ENCODE measurements at regions not wholly inside any gene's neighbourhood (a gene's known extent, or its start where the extent isn't known, plus 50 kb on each side); places are given as distances from the start of the nearest gene placed in this dataset.

DNA sequence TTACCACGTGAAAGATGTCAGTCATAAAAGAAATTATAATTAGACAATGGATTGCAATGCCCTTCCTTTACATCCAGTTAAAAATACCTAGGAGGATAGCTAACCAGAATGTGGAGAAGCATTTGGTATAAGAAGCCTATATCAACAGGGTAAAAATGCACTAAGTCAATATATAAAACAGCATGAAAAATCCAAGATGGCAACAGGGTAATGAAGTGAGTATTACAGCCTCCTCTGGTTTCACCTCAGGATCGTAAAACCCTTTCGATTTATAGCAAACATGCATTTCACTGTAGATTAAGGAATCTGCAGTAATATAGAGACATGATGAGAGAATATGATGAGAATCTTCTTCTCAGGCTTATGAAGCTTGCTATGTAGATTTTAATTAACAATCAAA, 999.3 kb downstream of the NR2F1-AS1 start:
- intact Hi-C loops (cut with micrococcal nuclease; ENCODE audit: unreplicated experiment): no loop called here

More for the DNA sequence above, 999.3 kb downstream of the NR2F1-AS1 start:
- FAIRE-seq (no peak), DNase-seq (ENCODE audit: low read depth, low spot score) (no peak), ATAC-seq (no peak)
- in situ Hi-C loops (cut with MboI): no loop called here
- Histone ChIP-seq H3K4me1 (ENCODE audit: control insufficient read depth, insufficient read depth, low read length) (no peaks in the 10 kb centered on the region), H3K79me2 (ENCODE audit: control insufficient read depth, insufficient read depth, low read length) (no peaks in the 10 kb centered on the region), H2AFZ (ENCODE audit: control insufficient read depth, low read depth, low read length) (no peak overlapping the region), H3K27ac (ENCODE audit: control insufficient read depth, insufficient read depth) (no peak overlapping the region), H3K27me3 (replicated peaks in 1 of 2; ENCODE audit: control insufficient read depth in 2 of 2, insufficient read depth in 2 of 2, low read length in 1 of 2) (no peaks in the 10 kb centered on the region), H3K36me3 (ENCODE audit: control insufficient read depth in 2 of 2, insufficient read depth in 2 of 2, low read length in 1 of 2) (no peaks in the 10 kb centered on the region), H3K9ac (ENCODE audit: control insufficient read depth, insufficient read depth, low read length) (no peak overlapping the region), H4K20me1 (ENCODE audit: control insufficient read depth, insufficient read depth) (no peaks in the 10 kb centered on the region), H3K4me3 (no peak overlapping the region), H3K4me2 (ENCODE audit: control insufficient read depth, insufficient read depth) (no peak overlapping the region), H3K9me3 (replicated peaks; ENCODE audit: control insufficient read depth, insufficient read depth, low read length) (no peaks in the 10 kb centered on the region)
- SMC1A ChIA-PET (ENCODE audit: uncharacterized antibody, unreplicated experiment): no interaction called here
- BruUV-seq (replicated peaks): no TSS peak
- RAD21 ChIA-PET (ENCODE audit: unreplicated experiment): no interaction called here
- POLR2A ChIA-PET: no interaction called here
- CTCF ChIA-PET: no interaction called here
- TF ChIP-seq PML (IDR thresholded peaks at IDR 0.05; ENCODE audit: low read length) (no peak), POLR2AphosphoS5 (IDR thresholded peaks at IDR 0.05; ENCODE audit: low read length) (no peak), TCF12 (IDR thresholded peaks at IDR 0.05; ENCODE audit: low read depth, low read length) (no peak), BACH1 (IDR thresholded peaks at IDR 0.05; ENCODE audit: borderline replicate concordance) (no peak), PAX8 (IDR thresholded peaks at IDR 0.05) (no peak), CREM (IDR thresholded peaks at IDR 0.05; ENCODE audit: low read depth) (no peak), TBL1XR1 (IDR thresholded peaks at IDR 0.05; ENCODE audit: low read depth, low read length) (no peak), NFYB (IDR thresholded peaks at IDR 0.05; ENCODE audit: insufficient read depth, low read depth, low read length) (no peak), WRNIP1 (IDR thresholded peaks at IDR 0.05; ENCODE audit: borderline replicate concordance, low read depth, low read length) (no peak), NFYA (IDR thresholded peaks at IDR 0.05; ENCODE audit: borderline replicate concordance, low read depth, low read length) (no peak), POLR2A (IDR thresholded peaks at IDR 0.05; ENCODE audit: low read depth, low read length) (no peak), ZZZ3 (IDR thresholded peaks at IDR 0.05; ENCODE audit: control insufficient read depth, insufficient read length, low read depth) (no peak), ZBED1 (IDR thresholded peaks at IDR 0.05; ENCODE audit: borderline replicate concordance) (no peak)
- TF ChIP-seq, protein P1, sequence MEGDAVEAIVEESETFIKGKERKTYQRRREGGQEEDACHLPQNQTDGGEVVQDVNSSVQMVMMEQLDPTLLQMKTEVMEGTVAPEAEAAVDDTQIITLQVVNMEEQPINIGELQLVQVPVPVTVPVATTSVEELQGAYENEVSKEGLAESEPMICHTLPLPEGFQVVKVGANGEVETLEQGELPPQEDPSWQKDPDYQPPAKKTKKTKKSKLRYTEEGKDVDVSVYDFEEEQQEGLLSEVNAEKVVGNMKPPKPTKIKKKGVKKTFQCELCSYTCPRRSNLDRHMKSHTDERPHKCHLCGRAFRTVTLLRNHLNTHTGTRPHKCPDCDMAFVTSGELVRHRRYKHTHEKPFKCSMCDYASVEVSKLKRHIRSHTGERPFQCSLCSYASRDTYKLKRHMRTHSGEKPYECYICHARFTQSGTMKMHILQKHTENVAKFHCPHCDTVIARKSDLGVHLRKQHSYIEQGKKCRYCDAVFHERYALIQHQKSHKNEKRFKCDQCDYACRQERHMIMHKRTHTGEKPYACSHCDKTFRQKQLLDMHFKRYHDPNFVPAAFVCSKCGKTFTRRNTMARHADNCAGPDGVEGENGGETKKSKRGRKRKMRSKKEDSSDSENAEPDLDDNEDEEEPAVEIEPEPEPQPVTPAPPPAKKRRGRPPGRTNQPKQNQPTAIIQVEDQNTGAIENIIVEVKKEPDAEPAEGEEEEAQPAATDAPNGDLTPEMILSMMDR (IDR thresholded peaks at IDR 0.05 in 2 of 3, conservative IDR thresholded peaks at IDR 0.05 in 1 of 3; ENCODE audit: control insufficient read depth in 2 of 3, extremely low read depth in 1 of 3, insufficient read depth in 1 of 3, low read depth in 3 of 3, low read length in 3 of 3): no peak
- TF ChIP-seq, protein P2, sequence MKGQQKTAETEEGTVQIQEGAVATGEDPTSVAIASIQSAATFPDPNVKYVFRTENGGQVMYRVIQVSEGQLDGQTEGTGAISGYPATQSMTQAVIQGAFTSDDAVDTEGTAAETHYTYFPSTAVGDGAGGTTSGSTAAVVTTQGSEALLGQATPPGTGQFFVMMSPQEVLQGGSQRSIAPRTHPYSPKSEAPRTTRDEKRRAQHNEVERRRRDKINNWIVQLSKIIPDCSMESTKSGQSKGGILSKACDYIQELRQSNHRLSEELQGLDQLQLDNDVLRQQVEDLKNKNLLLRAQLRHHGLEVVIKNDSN (IDR thresholded peaks at IDR 0.05; ENCODE audit: borderline replicate concordance, extremely low read length, insufficient read depth, low read depth, low read length): no peak
- 0% methylated on average over 3 of the region's 3 CpGs for WGBS (ENCODE audit: insufficient coverage, insufficient replicate concordance, low lambda C conversion rate, missing lambda C conversion rate)

All from GM12878 (cell line).